Hematopoietic multipotent progenitor cell (in vitro differentiated cells): ENCODE measurements at regions not wholly inside any gene's neighbourhood (a gene's known extent, or its start where the extent isn't known, plus 50 kb on each side); places are given as distances from the start of the nearest gene placed in this dataset.

Source experiments
- DNase-seq, 3 donors: peaks; one replicate each; pipeline ENCODE4 v3.0.0-alpha.2; 2011 to 2015; ENCODE audit warnings: low read depth in 2 of 3, low spot score in 2 of 3

- DNase-seq, result no peak
Observed at GRCh38 chr2:230640540-230641011, 72.1 kb upstream of the CAB39 start.

DNA sequence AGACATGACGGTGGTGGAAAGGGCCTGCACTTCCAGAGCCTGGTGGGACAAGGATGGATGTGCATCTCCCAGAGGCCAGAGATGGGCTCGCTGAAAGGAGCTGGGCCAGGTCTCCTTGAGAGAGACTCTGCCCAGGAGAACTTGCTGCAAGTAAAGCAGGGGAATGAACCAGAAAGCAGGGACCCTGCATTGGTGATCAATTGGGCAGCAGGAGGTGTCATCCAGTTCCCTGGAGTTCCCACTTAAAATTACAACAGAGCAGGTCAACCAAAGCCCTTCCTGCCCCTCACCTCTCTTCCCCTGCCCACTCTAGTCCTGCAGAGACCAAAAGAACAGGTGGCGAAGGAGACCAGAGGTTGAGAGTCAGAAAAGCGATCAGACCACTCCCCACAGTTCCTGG is 69.7 kb upstream of the CAB39 start:
- DNase-seq, result no peak

DNA sequence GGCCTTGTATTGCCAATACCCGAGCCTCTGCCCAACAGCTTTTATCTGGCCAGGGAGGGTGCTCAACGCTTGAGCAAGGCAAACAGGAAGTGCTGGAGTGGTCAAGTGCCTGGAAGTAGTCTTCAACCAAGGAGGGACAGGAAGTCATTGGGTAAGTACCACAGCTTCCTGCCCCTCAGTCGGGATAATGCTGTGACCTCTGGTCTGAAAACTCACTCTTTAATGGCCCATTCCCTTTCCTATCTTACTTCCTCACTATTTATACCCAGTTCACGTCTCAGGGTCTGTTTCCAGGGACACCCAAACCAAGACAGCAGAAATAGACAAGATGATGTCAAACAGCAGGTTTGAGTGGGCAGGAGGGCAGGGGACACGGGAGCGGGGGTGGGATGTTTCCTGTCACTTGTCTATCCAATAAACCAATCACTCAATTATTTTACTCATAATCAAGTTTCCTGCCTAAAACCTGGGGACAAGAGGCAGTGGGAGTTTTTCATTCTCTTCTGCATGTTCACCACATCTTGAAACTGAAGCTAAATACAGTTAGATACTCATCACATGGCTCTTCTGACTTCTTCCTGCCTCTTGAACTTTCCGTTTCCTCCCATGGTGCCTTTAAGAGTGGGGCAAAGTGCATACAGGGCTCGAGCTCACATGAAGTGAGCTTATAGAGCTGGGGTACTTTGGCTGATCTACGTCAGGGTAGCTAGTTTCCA is 68.9 kb upstream of the CAB39 start:
- no peak for DNase-seq

DNA sequence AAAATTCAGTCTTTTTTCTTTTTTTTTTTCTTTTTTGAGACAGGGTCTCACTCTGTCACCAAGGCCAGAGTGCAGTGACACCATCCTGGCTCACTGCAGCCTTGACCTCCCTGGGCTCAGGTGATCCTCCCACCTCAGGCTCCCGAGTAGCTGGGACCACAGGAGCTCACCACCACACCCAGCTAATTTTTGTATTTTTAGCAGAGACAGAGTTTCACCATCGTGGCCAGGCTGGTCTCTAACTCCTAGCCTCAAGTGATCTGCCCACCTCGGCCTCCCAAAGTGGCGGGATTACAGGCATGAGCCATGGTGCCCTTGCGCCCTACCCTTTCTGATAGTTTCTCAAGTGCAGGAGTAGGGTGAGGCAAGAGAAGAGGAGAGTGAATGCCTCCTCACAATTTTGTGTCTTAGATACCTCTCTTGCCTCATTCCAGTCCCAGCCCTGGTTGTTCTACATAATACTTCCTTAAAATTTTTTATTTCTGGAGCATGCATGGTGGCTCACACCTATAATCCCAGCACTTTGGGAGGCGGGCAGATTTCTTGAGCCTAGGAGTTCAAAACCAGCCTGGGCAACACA is 68.2 kb upstream of the CAB39 start:
- DNase-seq, result no peak

DNA sequence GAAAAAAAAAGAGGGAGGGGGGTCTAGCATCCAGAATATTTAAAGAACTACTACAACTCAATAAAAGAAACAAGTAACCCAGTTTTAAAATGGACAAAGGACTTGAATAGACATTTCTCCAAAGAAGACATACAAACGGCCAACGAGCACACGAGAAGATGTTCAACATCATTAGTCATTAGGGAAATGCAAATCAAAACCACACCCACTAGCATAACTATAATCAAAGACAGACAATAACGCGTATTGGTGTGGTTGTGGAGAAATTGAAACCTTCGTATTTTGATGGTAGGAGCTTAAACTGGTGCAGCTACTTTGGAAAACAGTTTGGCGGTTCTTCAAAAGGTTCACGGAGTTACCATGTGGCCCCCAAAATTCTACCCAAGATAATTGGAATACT is 64.3 kb upstream of the CAB39 start:
- no peak for DNase-seq

GRCh38 chr2:230650585-230651137 is 62.0 kb upstream of the CAB39 start:
- DNase-seq, result no peak

DNA sequence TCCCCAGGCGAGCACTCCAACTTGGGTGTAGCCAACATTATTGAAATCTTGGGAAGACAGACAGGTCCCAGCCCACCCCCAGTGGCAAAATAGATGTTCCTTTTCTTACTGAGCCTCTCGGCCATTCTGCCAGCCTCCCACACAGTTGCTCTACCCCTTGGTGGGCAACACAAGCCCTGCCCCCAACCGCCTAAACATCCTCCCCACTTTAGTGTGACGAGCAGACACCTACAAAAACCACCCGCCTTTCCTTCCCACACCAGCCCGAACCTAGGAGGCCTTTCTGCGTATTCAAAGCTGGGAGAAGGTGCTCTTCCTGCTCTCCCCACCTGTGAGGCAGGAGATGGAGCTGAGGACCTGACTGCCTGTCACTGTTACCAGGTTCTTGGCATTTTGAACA is 58.6 kb upstream of the CAB39 start:
- no peak for DNase-seq

GRCh38 chr2:230657462-230657861 is 55.2 kb upstream of the CAB39 start:
- DNase-seq, result no peak

DNA sequence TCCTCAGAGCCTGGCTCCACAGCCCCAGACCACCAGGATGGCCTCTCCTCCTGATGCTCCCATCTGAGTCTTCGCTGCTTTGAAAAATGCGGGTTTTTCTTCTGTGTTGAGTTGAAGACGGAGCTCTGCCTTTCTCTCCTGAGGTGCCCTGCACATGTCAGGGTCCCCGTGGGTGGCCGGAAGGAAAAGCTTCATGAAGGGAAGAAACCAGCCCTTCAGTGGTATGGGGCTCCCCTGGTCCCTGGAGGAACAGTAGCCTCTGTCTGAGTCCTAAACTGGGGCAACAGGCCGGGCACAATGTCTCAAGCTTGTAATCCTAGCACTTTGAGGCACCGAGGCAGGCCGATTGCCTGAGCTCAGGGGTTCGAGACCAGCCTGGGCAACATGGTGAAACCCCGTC is 54.7 kb upstream of the CAB39 start:
- DNase-seq, result no peak

DNA sequence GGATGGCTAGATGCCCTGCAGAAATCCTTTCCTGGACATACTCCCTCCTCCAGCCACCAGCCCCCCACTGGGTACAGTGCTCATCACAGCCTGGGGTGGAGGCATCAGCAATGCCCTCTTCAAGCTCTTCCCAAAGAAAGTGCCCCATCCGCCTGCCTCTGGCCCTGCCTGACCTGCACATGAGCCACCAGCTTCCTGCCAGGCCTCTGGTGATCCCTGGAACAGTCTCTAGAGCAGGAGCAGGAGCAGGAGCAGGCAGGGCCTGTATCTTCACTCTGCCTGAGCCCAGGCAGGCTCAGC is 54.1 kb upstream of the CAB39 start:
- DNase-seq, result no peak

GRCh38 chr2:230658877-230659652 is 53.6 kb upstream of the CAB39 start:
- DNase-seq, result peak in 2 of 3 donors; percentile 77 to 90

- peak in 2 of 3 donors; percentile 68 to 82 for DNase-seq
Observed at GRCh38 chr2:230660294-230661060, 52.2 kb upstream of the CAB39 start.

DNA sequence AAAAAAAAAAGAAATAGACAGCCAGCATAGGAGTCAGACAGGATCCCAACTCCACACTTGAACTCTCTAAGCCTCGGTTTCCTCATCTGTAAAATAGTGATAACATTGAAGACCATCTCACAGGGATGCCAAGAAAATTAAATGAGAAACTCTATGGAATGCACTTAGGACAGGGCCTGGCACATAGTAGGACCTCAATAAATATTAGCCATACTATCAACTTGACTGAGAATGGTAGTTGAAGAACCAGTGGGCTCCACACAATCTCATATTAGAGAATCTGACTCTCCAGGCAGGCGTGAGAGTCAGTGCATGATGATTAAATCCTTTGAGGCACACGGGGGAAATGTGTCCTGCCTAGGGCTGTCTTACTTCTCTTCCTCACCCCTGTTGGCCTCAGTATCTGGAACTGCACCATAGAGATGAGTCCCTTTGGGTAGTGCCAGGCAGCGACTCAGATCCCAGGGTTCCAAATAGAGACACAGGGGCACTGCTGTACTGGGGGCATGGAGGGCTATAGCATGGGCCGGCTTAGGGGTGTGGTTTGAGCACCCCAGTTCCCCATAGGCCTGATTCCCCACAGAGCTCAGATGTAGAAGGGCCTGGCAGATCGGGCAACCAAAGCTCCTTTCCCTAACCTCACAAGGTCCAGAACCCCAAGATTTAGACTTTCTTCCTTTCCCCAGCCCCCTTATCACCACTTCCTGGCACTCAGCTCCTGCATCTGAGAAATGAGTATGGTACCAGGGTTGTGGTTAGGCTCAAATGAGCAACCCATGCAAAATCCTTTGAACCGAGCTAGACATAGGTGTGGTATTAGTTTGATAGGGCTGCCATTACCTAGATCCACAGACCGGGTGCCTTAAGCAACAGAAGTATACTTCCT is 51.3 kb upstream of the CAB39 start:
- DNase-seq, result peak in 1 of 3 donors; percentile 30
